ENCODE measurements at regions not wholly inside any gene's neighbourhood (a gene's known extent, or its start where the extent isn't known, plus 50 kb on each side); places are given as distances from the start of the nearest gene placed in this dataset.

GRCh38 chr3:176426371-176426770, 770.9 kb downstream of the TBL1XR1 start:
- DNase-seq (ENCODE audit: extremely low read depth in 1 of 11, low read depth in 9 of 11, low spot score in 4 of 11) = no peak

- no peak for DNase-seq (ENCODE audit: extremely low read depth in 1 of 11, low read depth in 9 of 11, low spot score in 4 of 11)
Measured at GRCh38 chr3:176416870-176417269, 780.4 kb downstream of the TBL1XR1 start.

DNA sequence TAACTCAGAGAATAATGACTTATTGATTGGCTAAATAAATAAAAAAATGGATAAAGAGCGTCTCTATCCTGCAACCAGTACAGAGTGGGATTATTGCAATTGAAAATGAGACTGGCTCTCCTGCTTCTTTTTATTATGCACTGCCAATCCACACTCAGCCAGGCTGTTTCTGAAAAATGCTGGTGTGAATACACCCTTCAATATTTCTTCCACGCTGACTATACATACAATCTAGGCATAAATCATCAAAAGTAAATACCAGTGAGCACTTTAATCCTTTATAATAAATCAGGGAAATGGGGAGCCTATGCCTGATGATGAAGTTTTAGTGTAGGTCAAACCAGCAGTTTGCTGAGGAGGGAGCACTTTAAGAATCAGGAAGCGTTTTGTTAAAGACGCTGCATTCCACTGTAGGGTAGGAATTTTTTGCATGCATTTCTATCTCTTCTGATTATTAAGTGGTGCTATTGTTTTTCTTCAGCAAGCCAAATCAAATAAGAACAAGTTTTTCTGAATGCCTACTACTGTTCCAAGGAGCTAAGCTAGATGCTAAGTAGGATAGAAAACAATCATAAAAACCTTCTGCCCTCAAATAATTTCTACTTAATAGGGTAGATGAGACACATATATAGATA, 781.5 kb downstream of the TBL1XR1 start:
- DNase-seq (ENCODE audit: extremely low read depth in 1 of 11, low read depth in 9 of 11, low spot score in 4 of 11) = no peak

- DNase-seq (ENCODE audit: extremely low read depth in 1 of 11, low read depth in 9 of 11, low spot score in 4 of 11) = no peak
Measured at GRCh38 chr3:176412771-176413170, 784.5 kb downstream of the TBL1XR1 start.

DNA sequence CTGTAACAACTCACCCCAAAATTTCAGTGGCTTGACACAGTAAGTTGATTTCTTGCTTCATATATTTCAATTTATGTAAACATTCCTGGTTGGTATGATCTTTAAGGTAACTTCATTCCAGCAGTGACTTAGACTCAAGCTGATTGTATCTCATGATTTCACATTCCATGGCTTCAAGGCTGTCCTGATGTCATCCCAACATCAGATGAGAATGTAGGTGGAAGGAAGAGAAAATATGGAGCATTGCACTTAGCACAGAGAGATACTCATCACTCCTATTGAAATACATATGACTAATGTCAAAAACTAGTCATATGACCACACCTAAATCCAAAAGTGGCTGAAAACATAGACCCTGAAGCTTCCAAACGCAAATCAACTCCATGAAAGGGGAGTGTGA, 793.8 kb downstream of the TBL1XR1 start:
- DNase-seq (ENCODE audit: extremely low read depth in 1 of 11, low read depth in 9 of 11, low spot score in 4 of 11) = no peak

DNA sequence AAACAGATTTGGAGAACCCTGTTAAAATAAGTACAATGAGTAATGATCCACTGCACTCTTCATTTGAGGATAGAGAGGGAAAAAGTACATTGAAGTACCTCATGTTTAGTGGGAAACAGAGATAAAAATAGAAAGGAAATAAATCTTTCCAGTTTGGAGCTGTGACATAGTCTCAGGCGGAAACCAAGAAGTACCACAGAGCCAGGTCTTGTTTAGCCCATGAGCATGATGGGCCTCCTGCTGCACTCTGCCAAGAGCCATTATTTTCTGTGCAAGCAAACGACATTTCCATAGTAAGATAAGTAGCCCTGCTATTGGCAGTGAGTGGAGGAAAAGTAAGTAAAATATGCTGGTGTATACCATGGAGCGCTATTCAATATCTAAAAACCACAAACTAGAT, 796.1 kb downstream of the TBL1XR1 start:
- DNase-seq (ENCODE audit: extremely low read depth in 1 of 11, low read depth in 9 of 11, low spot score in 4 of 11) = no peak

DNA sequence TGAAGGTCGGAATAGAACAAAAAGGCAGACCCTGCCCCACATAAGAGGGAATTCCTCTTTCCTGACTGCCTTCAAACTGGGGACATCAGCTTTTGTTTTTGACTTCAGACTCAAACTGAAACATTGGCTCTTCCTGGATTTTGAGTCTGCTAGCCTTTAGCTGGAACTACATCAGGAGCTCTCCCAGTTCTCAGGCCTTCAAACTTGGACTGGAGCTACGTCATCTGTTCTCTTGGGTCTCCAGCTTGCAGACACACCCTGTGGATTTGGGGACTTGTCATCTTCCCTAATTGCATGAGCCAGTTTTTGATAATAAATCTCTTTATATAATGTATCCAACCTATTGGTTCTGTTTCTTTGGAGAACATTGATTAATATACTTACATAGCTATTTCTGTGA, 798.1 kb downstream of the TBL1XR1 start:
- no peak for DNase-seq (ENCODE audit: extremely low read depth in 1 of 11, low read depth in 9 of 11, low spot score in 4 of 11)

DNA sequence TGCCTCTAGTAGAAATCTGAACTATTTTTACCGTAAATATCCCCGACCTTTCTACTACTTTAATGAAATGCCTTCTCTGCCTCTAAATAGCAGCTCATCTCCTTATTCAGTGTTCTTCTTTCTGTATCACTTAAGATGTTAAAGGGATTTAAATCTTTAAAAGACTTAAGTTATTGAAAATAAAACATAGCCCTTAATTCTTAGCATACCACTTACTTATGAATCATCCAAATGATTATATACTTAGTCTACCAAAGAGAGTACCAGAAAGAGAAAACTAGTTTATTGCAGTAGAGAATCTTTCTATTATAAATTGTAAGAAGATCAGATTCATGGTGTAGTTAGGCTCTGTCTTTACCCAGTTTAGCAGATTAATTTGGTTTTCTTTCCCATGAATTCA, 802.0 kb downstream of the TBL1XR1 start:
- DNase-seq (ENCODE audit: extremely low read depth in 1 of 11, low read depth in 9 of 11, low spot score in 4 of 11) = no peak

GRCh38 chr3:176378789-176379188, 818.5 kb downstream of the TBL1XR1 start:
- no peak for DNase-seq (ENCODE audit: extremely low read depth in 1 of 11, low read depth in 9 of 11, low spot score in 4 of 11)

GRCh38 chr3:176376531-176376930, 820.8 kb downstream of the TBL1XR1 start:
- no peak for DNase-seq (ENCODE audit: extremely low read depth in 1 of 11, low read depth in 9 of 11, low spot score in 4 of 11)

DNA sequence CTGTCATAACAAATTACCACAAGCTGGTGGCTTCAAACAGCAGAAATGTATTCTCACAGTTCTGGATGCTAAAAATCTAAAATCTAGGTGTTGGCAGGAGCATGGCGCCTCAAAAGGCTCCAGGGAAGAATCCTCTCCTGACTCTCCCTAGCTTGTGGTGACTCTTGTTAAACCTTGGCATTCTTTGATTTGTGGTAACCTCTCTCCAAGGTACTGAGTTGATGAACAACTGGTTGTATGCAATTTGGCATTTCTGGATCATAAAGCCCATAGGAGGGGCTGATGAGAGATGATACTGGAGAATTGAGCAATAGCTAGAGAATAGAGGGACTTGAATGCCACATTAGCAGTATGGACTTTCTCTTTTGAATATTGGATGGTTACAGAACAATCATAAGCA, 821.8 kb downstream of the TBL1XR1 start:
- no peak for DNase-seq (ENCODE audit: extremely low read depth in 1 of 11, low read depth in 9 of 11, low spot score in 4 of 11)

DNA sequence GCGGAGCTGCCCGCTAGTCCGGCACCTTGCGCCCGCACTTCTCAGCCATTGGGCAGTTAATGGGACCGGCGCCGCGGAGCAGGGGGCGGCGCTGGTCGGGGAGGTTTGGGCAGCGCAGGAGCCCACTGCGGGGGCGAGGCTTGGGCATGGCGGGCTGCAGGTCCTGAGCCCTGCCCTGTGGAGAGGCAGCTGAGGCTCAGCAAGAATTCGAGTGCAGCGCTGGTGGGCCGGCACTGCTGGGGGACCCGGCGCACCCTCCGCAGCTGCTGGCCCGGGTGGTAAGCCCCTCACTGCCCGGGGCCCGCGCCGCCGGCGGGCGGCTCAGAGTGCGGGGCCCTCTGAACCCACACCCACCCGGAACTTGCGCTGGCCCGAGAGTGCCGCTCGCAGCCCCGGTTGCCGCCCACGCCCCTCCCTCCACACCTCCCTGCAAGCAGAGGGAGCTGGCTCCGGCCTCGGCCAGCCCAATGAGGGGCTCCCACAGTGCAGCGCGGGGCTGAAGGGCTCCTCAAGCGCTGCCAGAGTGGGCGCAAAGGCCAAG, 835.0 kb downstream of the TBL1XR1 start:
- no peak for DNase-seq (ENCODE audit: extremely low read depth in 1 of 11, low read depth in 9 of 11, low spot score in 4 of 11)

DNA sequence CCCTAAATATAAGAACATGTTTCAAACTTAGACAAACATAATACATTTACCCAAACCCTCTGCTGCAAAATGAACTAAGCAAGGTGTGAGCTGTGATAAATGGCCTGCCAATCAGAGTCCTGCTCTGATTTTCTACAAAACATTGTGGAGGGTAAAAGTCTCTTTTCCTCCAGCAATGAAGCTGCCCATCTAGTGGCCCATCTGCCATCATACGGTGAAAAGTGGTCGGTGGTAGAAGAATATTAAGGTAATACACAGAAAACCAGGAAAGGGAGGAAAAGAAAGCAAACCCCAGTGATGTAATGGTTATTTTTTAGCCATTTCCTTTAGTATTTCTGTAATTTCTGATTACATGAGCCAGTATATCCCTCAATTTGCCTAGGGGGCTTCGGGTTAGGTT, 838.1 kb downstream of the TBL1XR1 start:
- DNase-seq (ENCODE audit: extremely low read depth in 1 of 11, low read depth in 9 of 11, low spot score in 4 of 11) = no peak

- no peak for DNase-seq (ENCODE audit: extremely low read depth in 1 of 11, low read depth in 9 of 11, low spot score in 4 of 11)
Measured at GRCh38 chr3:176357891-176358290, 839.4 kb downstream of the TBL1XR1 start.

DNA sequence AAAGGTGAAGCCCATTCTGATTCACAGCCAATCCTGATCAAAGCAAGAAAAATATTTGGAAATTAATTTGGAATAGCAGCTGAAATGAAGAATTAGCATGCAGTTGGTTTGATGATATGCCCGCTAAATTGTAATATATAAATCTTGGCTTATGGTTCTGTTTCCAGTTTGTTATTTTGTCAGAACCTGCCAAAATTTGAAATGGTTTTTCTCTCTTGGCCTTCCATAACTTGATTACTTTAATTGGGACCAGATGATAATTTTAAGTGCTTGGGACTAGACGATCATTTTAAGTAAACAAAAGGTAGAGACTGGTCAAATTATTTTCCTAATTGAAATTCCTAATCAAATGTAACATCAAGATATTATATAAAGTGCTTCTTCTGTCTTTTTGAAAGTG, 842.4 kb downstream of the TBL1XR1 start:
- no peak for DNase-seq (ENCODE audit: extremely low read depth in 1 of 11, low read depth in 9 of 11, low spot score in 4 of 11)

DNA sequence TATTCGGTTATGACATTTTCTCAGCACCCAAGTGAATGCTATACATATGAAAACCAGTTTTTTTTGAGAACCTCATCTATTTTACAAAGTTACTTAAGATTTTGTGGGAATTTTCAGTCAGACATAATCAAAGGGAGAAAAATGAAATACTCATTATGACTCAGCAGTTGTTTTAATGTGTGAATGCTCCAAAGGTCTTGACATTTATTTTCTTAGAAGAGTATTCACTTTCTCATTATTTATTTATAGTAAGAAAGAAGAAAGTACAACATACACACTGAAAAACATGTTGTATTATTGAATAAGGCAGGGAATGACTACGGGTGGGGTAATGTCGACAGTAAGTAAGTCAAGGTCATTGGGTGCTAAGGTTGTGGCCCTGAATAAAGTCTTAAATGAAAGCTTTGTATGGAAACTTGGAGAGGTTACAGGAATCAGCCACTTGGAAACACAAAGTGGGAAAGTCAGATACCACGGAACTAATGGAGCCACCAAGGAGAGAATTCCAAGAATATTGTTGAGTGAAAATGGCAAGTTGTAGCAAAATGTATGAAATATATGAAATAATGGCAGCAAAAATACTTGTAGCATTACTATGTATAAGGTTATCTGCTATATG, 844.5 kb downstream of the TBL1XR1 start:
- no peak for DNase-seq (ENCODE audit: extremely low read depth in 1 of 11, low read depth in 9 of 11, low spot score in 4 of 11)

- no peak for DNase-seq (ENCODE audit: extremely low read depth in 1 of 11, low read depth in 9 of 11, low spot score in 4 of 11)
Measured at GRCh38 chr3:176351408-176351807, 845.9 kb downstream of the TBL1XR1 start.

- no peak for DNase-seq (ENCODE audit: extremely low read depth in 1 of 11, low read depth in 9 of 11, low spot score in 4 of 11)
Measured at GRCh38 chr3:176349706-176350105, 847.6 kb downstream of the TBL1XR1 start.

DNA sequence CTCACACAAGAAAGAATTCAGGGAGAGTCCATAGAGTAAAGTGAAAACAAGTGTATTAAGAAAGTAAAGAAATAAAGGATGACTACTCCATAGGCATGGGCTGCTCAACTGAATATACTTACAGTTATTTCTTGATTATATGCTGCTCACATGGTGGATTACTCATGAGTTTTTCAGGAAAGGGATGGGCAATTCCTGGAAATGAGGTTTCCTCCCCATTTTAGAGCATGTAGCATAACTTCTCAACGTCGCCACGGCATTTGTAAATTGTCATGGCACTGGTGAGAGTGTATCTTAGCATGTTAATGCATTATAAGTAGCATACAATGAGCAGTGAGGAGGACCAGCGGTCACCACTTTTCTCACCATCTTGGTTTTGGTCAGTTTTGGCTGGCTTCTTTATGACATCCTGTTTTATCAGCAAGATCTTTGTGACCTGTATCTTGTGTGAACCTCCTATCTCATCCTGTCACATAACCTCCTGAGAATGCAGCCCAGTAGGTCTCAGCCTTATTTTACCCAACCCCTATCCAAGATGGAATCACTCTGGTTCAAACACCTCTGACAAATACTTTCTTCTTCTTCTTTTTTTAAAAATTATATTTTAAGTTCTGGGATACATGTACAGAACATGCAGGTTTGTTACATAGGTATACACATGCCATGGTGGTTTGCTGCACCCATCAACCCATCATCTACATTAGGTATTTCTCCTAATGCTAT, 849.7 kb downstream of the TBL1XR1 start:
- DNase-seq (ENCODE audit: extremely low read depth in 1 of 11, low read depth in 9 of 11, low spot score in 4 of 11) = no peak

DNA sequence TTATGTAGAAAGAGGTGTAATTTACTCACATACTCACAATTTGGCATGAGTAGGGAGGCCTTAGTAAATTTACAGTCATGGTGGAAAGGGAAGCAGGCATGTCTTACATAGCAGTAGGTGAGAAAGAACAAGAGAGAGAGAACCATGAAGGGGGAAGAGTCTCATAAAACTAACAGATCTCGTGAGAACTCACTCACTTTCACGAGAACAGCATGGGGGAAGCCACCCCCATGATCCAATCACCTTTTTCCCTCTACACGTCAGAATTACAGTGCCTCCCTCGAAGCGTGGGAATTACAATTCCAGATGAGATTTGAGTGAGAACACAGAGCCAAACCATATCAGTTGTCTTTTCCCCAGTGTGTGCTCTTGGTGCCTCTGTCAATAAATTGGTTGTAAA, 855.3 kb downstream of the TBL1XR1 start:
- no peak for DNase-seq (ENCODE audit: extremely low read depth in 1 of 11, low read depth in 9 of 11, low spot score in 4 of 11)

All from renal cortex interstitium (tissue), 11 donors.